ENCODE measurements at regions not wholly inside any gene's neighbourhood (a gene's known extent, or its start where the extent isn't known, plus 50 kb on each side); places are given as distances from the start of the nearest gene placed in this dataset.

- no peak overlapping the region for H3K4me3 ChIP-seq
- no peak overlapping the region for H2AFZ ChIP-seq
- no peaks in the 10 kb centered on the region for H3F3A ChIP-seq (ENCODE audit: insufficient read depth)
- no peaks in the 10 kb centered on the region for H3K9me3 ChIP-seq (ENCODE audit: low read depth)
- H3K27ac ChIP-seq, result no peak overlapping the region
- in situ Hi-C loops (cut with MboI), result no loop called here
- no peaks in the 10 kb centered on the region for H3K27me3 ChIP-seq (replicated peaks; ENCODE audit: insufficient read depth)
- no peak overlapping the region for H3K9ac ChIP-seq
- TF ChIP-seq EZH2phosphoT487 (IDR thresholded peaks at IDR 0.05; ENCODE audit: insufficient read depth, low read depth) (no peak), EZH2 (IDR thresholded peaks at IDR 0.05; ENCODE audit: insufficient read depth, poor library complexity, severe bottlenecking) (no peak)
- H3K36me3 ChIP-seq (ENCODE audit: low read depth), result no peaks in the 10 kb centered on the region
- no peaks in the 10 kb centered on the region for H3K79me2 ChIP-seq (ENCODE audit: insufficient read depth)
- no peaks in the 10 kb centered on the region for H3K9me2 ChIP-seq (ENCODE audit: insufficient read depth)
- H4K20me1 ChIP-seq (ENCODE audit: insufficient read depth), result no peaks in the 10 kb centered on the region
- H3K4me2 ChIP-seq (ENCODE audit: unreplicated experiment), result no peak overlapping the region
- DNase-seq, result peak; percentile 73
- peaks cover 10% of the 10 kb centered on the region for H3K4me1 ChIP-seq (ENCODE audit: insufficient read depth)
These were observed 456.4 kb downstream of the NFIB start for GRCh38 chr9:13857521-13857920.

GRCh38 chr9:13847270-13847669 lies 466.7 kb downstream of the NFIB start:
- no peaks in the 10 kb centered on the region for H3K79me2 ChIP-seq (ENCODE audit: insufficient read depth)
- H3K4me2 ChIP-seq (ENCODE audit: unreplicated experiment), result no peak overlapping the region
- 74 to 75% methylated on average over 2 of the region's 2 CpGs for WGBS, 2 experiments (ENCODE audit: low coverage in 1 of 2, low lambda C conversion rate in 2 of 2, missing lambda C conversion rate in 2 of 2)
- H3F3A ChIP-seq (ENCODE audit: insufficient read depth), result no peaks in the 10 kb centered on the region
- no peak overlapping the region for H3K27ac ChIP-seq
- H3K4me3 ChIP-seq, result no peak overlapping the region
- TF ChIP-seq EZH2 (IDR thresholded peaks at IDR 0.05; ENCODE audit: insufficient read depth, poor library complexity, severe bottlenecking) (no peak), EZH2phosphoT487 (IDR thresholded peaks at IDR 0.05; ENCODE audit: insufficient read depth, low read depth) (no peak)
- no peaks in the 10 kb centered on the region for H3K36me3 ChIP-seq (ENCODE audit: low read depth)
- no peaks in the 10 kb centered on the region for H4K20me1 ChIP-seq (ENCODE audit: insufficient read depth)
- DNase-seq, result peak; percentile 7
- H3K4me1 ChIP-seq (ENCODE audit: insufficient read depth), result no peaks in the 10 kb centered on the region
- no peak overlapping the region for H3K9ac ChIP-seq
- no peaks in the 10 kb centered on the region for H3K27me3 ChIP-seq (replicated peaks; ENCODE audit: insufficient read depth)
- in situ Hi-C loops (cut with MboI), result no loop called here
- no peaks in the 10 kb centered on the region for H3K9me2 ChIP-seq (ENCODE audit: insufficient read depth)
- H3K9me3 ChIP-seq (ENCODE audit: low read depth), result no peaks in the 10 kb centered on the region
- H2AFZ ChIP-seq, result no peak overlapping the region

- H3K27ac ChIP-seq, result no peak overlapping the region
- no peak overlapping the region for H2AFZ ChIP-seq
- no peaks in the 10 kb centered on the region for H4K20me1 ChIP-seq (ENCODE audit: insufficient read depth)
- H3K9me3 ChIP-seq (ENCODE audit: low read depth), result no peaks in the 10 kb centered on the region
- TF ChIP-seq EZH2 (IDR thresholded peaks at IDR 0.05; ENCODE audit: insufficient read depth, poor library complexity, severe bottlenecking) (no peak), EZH2phosphoT487 (IDR thresholded peaks at IDR 0.05; ENCODE audit: insufficient read depth, low read depth) (no peak)
- 23 to 24% methylated on average over 2 of the region's 2 CpGs for WGBS, 2 experiments (ENCODE audit: low coverage in 1 of 2, low lambda C conversion rate in 2 of 2, missing lambda C conversion rate in 2 of 2)
- H3K4me1 ChIP-seq (ENCODE audit: insufficient read depth), result no peaks in the 10 kb centered on the region
- H3K79me2 ChIP-seq (ENCODE audit: insufficient read depth), result no peaks in the 10 kb centered on the region
- H3K36me3 ChIP-seq (ENCODE audit: low read depth), result no peaks in the 10 kb centered on the region
- peak; percentile 57 for DNase-seq
- H3K4me2 ChIP-seq (ENCODE audit: unreplicated experiment), result no peak overlapping the region
- no peaks in the 10 kb centered on the region for H3F3A ChIP-seq (ENCODE audit: insufficient read depth)
- H3K9me2 ChIP-seq (ENCODE audit: insufficient read depth), result no peaks in the 10 kb centered on the region
- H3K9ac ChIP-seq, result no peak overlapping the region
- no peak overlapping the region for H3K4me3 ChIP-seq
- in situ Hi-C loops (cut with MboI), result no loop called here
- H3K27me3 ChIP-seq (replicated peaks; ENCODE audit: insufficient read depth), result no peaks in the 10 kb centered on the region
These were observed 468.5 kb downstream of the NFIB start for GRCh38 chr9:13845460-13845859.

GRCh38 chr9:13841746-13842462 lies 472.0 kb downstream of the NFIB start:
- H3K9ac ChIP-seq, result no peak overlapping the region
- H3K36me3 ChIP-seq (ENCODE audit: low read depth), result no peaks in the 10 kb centered on the region
- in situ Hi-C loops (cut with MboI), result no loop called here
- no peaks in the 10 kb centered on the region for H3K9me2 ChIP-seq (ENCODE audit: insufficient read depth)
- H3K79me2 ChIP-seq (ENCODE audit: insufficient read depth), result no peaks in the 10 kb centered on the region
- H3K27me3 ChIP-seq (replicated peaks; ENCODE audit: insufficient read depth), result no peaks in the 10 kb centered on the region
- no peaks in the 10 kb centered on the region for H4K20me1 ChIP-seq (ENCODE audit: insufficient read depth)
- H2AFZ ChIP-seq, result no peak overlapping the region
- H3K4me3 ChIP-seq, result no peak overlapping the region
- H3K4me1 ChIP-seq (ENCODE audit: insufficient read depth), result no peaks in the 10 kb centered on the region
- no peaks in the 10 kb centered on the region for H3F3A ChIP-seq (ENCODE audit: insufficient read depth)
- H3K4me2 ChIP-seq (ENCODE audit: unreplicated experiment), result no peak overlapping the region
- H3K27ac ChIP-seq, result no peak overlapping the region
- no peaks in the 10 kb centered on the region for H3K9me3 ChIP-seq (ENCODE audit: low read depth)
- 53 to 56% methylated on average over 7 of the region's 7 CpGs for WGBS, 2 experiments (ENCODE audit: low coverage in 1 of 2, low lambda C conversion rate in 2 of 2, missing lambda C conversion rate in 2 of 2)
- TF ChIP-seq EZH2 (IDR thresholded peaks at IDR 0.05; ENCODE audit: insufficient read depth, poor library complexity, severe bottlenecking) (no peak), EZH2phosphoT487 (IDR thresholded peaks at IDR 0.05; ENCODE audit: insufficient read depth, low read depth) (no peak)
- DNase-seq, result no peak

GRCh38 chr9:13832446-13832845 lies 481.5 kb downstream of the NFIB start:
- H3K4me2 ChIP-seq (ENCODE audit: unreplicated experiment), result no peak overlapping the region
- no peaks in the 10 kb centered on the region for H3K79me2 ChIP-seq (ENCODE audit: insufficient read depth)
- H3K9me2 ChIP-seq (ENCODE audit: insufficient read depth), result no peaks in the 10 kb centered on the region
- H3K36me3 ChIP-seq (ENCODE audit: low read depth), result no peaks in the 10 kb centered on the region
- H3K4me3 ChIP-seq, result no peak overlapping the region
- H3F3A ChIP-seq (ENCODE audit: insufficient read depth), result no peaks in the 10 kb centered on the region
- no peak overlapping the region for H3K9ac ChIP-seq
- no peaks in the 10 kb centered on the region; the same call in 1 of the 2 replicates for H3K27me3 ChIP-seq (replicated peaks; ENCODE audit: insufficient read depth)
- in situ Hi-C loops (cut with MboI), result no loop called here
- DNase-seq, result no peak
- H3K27ac ChIP-seq, result no peak overlapping the region
- no peak for TF ChIP-seq EZH2 (IDR thresholded peaks at IDR 0.05; ENCODE audit: insufficient read depth, poor library complexity, severe bottlenecking)
- TF ChIP-seq EZH2phosphoT487 (IDR thresholded peaks at IDR 0.05; ENCODE audit: insufficient read depth, low read depth), result no peak
- no peaks in the 10 kb centered on the region for H3K9me3 ChIP-seq (ENCODE audit: low read depth)
- no peaks in the 10 kb centered on the region for H3K4me1 ChIP-seq (ENCODE audit: insufficient read depth)
- H2AFZ ChIP-seq, result no peak overlapping the region
- no peaks in the 10 kb centered on the region for H4K20me1 ChIP-seq (ENCODE audit: insufficient read depth)

All from GM23248 (cell line).